Right lobe of liver (tissue), 6 donors: ENCODE measurements at regions not wholly inside any gene's neighbourhood (a gene's known extent, or its start where the extent isn't known, plus 50 kb on each side); places are given as distances from the start of the nearest gene placed in this dataset.
A peak's percentile ranks its signal among the peaks of the same experiment; 100 is the strongest.

Experiments
- ATAC-seq, 4 donors: fragments of 200-7000 bp; cut with Tn5 transposase; one replicate each; pipeline ENCODE4 v1.9.1; 2020; ENCODE audit warnings: mild to moderate bottlenecking in 4 of 4, moderate library complexity in 4 of 4
- DNase-seq, 3 donors: peaks; one replicate each; pipeline ENCODE4 v3.0.0-alpha.2; 2020
- H3K27ac ChIP-seq, 3 donors: fragments of 200-600 bp; one replicate each; pipeline ENCODE4 v1.8.0; 2022
- H3K27me3 ChIP-seq, 2 donors: fragments of 200-600 bp; one replicate each; pipeline ENCODE4 v1.8.0; 2022
- H3K36me3 ChIP-seq, 4 donors: fragments of 200-600 bp; sonication (generic) in 1 of 4; one replicate each; pipeline versions ENCODE4 v1.5.1 to v1.8.0; 2017 to 2022; ENCODE audit warnings: control low read depth in 1 of 4
- H3K4me1 ChIP-seq, 4 donors: fragments of 200-600 bp; sonication (generic) in 1 of 4; one replicate each; pipeline versions ENCODE4 v1.5.1 to v1.8.0; 2017 to 2022; ENCODE audit warnings: control low read depth in 1 of 4
- H3K4me3 ChIP-seq, 3 donors: fragments of 200-600 bp; one replicate each; pipeline ENCODE4 v1.8.0; 2022
- H3K9me3 ChIP-seq, 4 donors: fragments of 200-600 bp; sonication (generic) in 1 of 4; one replicate each; pipeline versions ENCODE4 v1.5.1 to v1.8.0; 2017 to 2022; ENCODE audit warnings: control low read depth in 1 of 4
- POLR2A ChIP-seq: fragments of 450-650 bp; IDR thresholded peaks from one replicate; pipeline ENCODE4 v1.6.1; 2017; ENCODE audit warnings: antibody characterized with exemption, mild to moderate bottlenecking
- WGBS: methylation state at CpG from one replicate; pipeline ENCODE4 v1.1.6; 2018; ENCODE audit warnings: low coverage, low lambda C conversion rate; ENCODE audit not compliant: insufficient coverage; ENCODE audit errors: missing lambda C conversion rate; 5-methylcytosine and 5-hydroxymethylcytosine counted together
- intact Hi-C, 2 donors: fragments of 100-400 bp; cut with DNase I; formaldehyde crosslinking; loops; one replicate each; pipeline versions ENCODE4 v1.11.2 to v1.14.1; 2022
- TF ChIP-seq, protein P1 (sequence below), 4 donors: fragments of 200-600 bp in 3 of 4; fragments of 450-650 bp in 1 of 4; IDR thresholded peaks; one replicate each; pipeline versions ENCODE4 v1.5.1 to v1.8.0; 2016 to 2022; ENCODE audit warnings: antibody characterized with exemption in 4 of 4, mild to moderate bottlenecking in 2 of 4
- donor health status: DM: no; HTN: yes; CAD: no.
- donor health status: DM: no; HTN: no; CAD: no.
- donor health status: DM: no; HTN: no; CAD: no.
- donor health status: DM: no; HTN: yes; CAD: no.
- donor health status: DM: no; HTN: yes; CAD: no.

DNA sequence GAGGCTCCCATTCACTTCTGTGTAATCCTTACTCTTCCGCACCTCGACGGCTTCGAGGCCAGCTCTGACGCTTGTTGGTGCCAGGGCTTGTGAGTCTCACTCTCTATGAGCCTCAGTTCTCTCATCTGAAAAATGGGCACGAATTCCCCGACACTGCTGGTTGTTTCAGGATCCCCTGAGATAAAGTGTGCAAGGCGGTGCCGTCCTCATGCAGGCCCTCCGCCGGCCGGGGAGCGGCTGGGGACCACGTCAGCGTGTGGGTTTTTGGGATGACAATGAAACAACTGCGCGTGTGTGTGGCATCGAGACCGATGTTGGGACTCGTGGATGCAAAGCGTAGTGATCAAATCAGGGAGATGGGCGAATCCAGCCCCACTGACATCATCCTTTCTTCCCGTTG is 75.6 kb downstream of the FOXL3 start:
- intact Hi-C loops: loop anchor here in 1 of 2 donors (10.0 kb wide), 1 partner anchor 61 kb away; no protein-coding TSS in a partner anchor
- peak in 2 of 3 donors; percentile 7 to 31 for DNase-seq
- Histone ChIP-seq H3K4me1 (peaks cover 0 to 3% (median 0%) of the 10 kb centered on the region in 4 donors), H3K4me3 (no peak overlapping the region), H3K9me3 (no peaks in the 10 kb centered on the region), H3K27ac (no peak overlapping the region), H3K27me3 (no peaks in the 10 kb centered on the region), H3K36me3 (no peaks in the 10 kb centered on the region)
- no peak for TF ChIP-seq POLR2A
- no peak for ATAC-seq
- 85% methylated on average over 6 of the region's 23 CpGs for whole genome bisulfite sequencing

DNA sequence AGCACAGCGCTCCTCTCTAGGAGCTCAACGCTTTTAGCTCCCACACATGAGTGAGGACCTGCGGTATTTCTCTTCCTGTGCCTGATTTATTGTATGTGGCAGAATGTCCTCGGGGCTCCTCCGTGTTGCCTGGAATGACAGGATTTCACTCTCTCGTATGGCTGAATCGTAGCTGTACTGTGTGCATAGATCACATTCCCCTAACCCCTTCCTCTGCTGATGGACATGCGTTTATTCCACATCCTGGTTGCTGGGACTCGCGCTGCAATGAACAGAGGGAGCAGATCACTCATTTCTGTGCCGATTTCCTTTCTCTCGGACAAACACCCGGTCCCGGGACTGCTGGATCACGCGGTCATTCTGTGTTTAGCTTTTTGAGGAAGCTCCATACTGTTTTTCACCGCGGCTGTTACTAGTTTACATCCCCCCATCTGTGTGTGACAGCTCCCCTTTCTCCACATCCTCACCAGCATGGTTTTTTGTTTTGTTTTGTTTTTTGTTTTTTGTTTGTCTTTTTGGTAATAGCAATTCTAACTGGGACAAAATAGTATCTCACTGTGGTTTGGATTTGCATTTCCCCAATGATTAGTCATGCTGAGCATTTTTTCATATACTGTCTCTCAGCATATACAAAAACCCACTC is 76.3 kb downstream of the FOXL3 start:
- ATAC-seq (no peak), DNase-seq (peak in 1 of 3 donors; percentile 7)
- WGBS: 44% methylated on average over 18 of the region's 18 CpGs
- Histone ChIP-seq H3K36me3 (no peaks in the 10 kb centered on the region), H3K4me3 (no peak overlapping the region), H3K9me3 (no peaks in the 10 kb centered on the region), H3K27me3 (no peaks in the 10 kb centered on the region), H3K4me1 (peaks cover 0 to 6% (median 0%) of the 10 kb centered on the region in 4 donors), H3K27ac (no peak overlapping the region)
- TF ChIP-seq POLR2A: no peak
- TF ChIP-seq, protein P1, sequence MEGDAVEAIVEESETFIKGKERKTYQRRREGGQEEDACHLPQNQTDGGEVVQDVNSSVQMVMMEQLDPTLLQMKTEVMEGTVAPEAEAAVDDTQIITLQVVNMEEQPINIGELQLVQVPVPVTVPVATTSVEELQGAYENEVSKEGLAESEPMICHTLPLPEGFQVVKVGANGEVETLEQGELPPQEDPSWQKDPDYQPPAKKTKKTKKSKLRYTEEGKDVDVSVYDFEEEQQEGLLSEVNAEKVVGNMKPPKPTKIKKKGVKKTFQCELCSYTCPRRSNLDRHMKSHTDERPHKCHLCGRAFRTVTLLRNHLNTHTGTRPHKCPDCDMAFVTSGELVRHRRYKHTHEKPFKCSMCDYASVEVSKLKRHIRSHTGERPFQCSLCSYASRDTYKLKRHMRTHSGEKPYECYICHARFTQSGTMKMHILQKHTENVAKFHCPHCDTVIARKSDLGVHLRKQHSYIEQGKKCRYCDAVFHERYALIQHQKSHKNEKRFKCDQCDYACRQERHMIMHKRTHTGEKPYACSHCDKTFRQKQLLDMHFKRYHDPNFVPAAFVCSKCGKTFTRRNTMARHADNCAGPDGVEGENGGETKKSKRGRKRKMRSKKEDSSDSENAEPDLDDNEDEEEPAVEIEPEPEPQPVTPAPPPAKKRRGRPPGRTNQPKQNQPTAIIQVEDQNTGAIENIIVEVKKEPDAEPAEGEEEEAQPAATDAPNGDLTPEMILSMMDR (IDR thresholded peaks at IDR 0.05): no peak
- intact Hi-C loops: loop anchor here in 1 of 2 donors (10.0 kb wide), 1 partner anchor 61 kb away; no protein-coding TSS in a partner anchor

DNA sequence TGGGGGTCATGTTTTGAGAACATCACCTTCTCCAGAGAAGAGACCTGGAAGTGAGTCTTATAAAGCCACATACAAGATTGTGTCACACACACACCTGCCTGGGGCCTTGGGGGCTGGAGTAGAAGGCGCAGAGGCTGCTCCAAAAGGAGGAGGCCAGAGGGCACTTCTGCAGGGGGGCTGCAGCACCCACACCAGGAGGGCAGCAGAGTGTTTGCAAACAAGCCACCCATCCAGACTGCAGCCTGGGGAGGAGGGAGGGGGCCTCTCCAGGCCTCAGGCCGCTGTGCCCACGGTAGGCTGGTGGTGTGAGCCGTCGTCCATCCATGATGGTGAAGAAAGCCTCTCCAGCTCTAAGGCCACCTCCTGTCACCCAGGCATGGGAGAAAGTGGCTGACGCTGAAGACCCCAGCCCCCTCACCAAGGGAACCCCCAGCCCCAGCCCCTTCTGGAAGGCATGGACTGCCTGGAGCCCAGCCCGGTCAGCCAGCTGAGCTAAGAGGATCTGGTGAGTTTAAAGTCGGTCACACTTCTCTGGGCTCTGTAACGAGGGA is 77.5 kb downstream of the FOXL3 start:
- TF ChIP-seq POLR2A: no peak
- TF ChIP-seq, protein P1 (IDR thresholded peaks at IDR 0.05): no peak
- no peaks in the 10 kb centered on the region for H3K36me3 ChIP-seq
- peaks cover 0 to 5% (median 0%) of the 10 kb centered on the region in 4 donors for H3K4me1 ChIP-seq
- no peaks in the 10 kb centered on the region for H3K27me3 ChIP-seq
- no peaks in the 10 kb centered on the region for H3K9me3 ChIP-seq
- WGBS: 87% methylated on average over 3 of the region's 9 CpGs
- ATAC-seq (no peak), DNase-seq (peak in 2 of 3 donors; percentile 10 to 37)
- H3K27ac ChIP-seq: no peak overlapping the region
- H3K4me3 ChIP-seq: no peak overlapping the region
- intact Hi-C loops: loop anchor here in 1 of 2 donors (10.0 kb wide), 1 partner anchor 63 kb away; no protein-coding TSS in a partner anchor

DNA sequence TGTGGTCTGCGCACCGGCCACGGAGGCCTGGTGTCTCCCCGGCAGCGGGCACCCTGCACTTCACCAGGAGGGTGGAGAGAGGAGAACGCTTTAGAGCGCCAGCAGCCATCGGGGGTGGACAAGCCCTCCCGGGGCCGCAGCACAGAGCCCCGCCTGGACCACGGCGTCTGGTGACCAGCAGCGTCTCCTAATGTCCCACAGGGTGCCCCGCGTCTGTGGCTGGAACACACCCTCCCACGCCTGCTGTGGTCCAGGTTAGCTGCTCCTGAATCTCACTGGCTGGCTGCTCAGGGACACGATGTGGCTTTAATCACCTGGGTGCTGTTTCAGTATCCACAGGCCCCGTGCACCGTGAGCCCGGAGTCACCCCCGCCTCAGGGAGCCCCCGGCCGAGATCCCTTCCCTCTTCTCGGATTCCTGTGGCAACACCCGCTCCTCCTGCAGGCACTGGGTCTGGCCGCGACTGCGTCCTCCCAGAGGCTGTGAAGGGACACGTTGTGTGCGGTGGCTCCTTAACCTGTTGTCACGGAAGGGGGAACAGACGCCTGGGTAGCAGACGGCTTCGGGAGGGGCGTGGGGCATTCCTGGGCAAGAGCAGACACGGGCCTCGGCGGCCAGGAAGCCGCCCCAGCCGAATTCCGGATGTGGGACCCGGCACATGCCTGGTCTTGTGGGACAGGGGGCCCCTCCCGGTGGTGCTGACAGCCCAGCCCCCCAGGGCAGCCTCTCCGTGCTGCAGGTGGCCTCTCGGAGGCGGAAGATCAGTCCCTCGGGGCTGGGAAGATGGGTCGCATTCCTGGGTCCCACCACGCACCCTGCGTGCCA is 78.9 kb downstream of the FOXL3 start:
- ATAC-seq: no peak
- Histone ChIP-seq H3K27ac (no peak overlapping the region), H3K36me3 (no peaks in the 10 kb centered on the region), H3K4me1 (peaks cover 0 to 13% (median 0%) of the 10 kb centered on the region in 4 donors), H3K27me3 (no peaks in the 10 kb centered on the region), H3K4me3 (no peak overlapping the region), H3K9me3 (no peaks in the 10 kb centered on the region)
- intact Hi-C loops: loop anchor here in 1 of 2 donors (10.0 kb wide), 1 partner anchor 64 kb away; no protein-coding TSS in a partner anchor
- 40% methylated on average over 1 of the region's 51 CpGs for WGBS
- no peak for TF ChIP-seq POLR2A
- TF ChIP-seq, protein P1 (IDR thresholded peaks at IDR 0.05): no peak
- peak in 2 of 3 donors; percentile 18 to 50 for DNase-seq
